CD4-positive, alpha-beta T cell treated with Interleukin-17A for 1 hour (primary cell): ENCODE measurements at regions not wholly inside any gene's neighbourhood (a gene's known extent, or its start where the extent isn't known, plus 50 kb on each side); places are given as distances from the start of the nearest gene placed in this dataset.

Experiments
- DNase-seq: peaks from one replicate; pipeline ENCODE4 v3.0.0-alpha.2; 2020

DNA sequence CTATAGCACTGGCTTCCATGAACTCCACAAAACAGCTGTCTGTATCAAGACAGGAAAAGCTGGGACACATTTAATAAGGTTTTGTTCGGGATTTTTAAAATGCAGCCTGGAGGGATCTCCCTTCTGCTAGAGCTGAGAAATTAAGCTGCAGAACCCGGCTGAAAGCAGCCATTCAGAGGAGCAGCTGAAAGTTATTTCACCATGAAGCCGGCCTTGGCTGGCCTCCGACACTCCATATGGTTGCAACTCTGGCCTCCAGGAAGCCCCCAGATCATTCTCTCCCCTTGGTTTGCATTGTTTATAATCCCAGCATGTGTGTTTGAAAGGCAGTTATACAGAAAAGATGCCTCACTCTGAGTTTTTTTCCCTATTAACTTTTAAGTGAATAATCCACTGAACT is 239.4 kb downstream of the SPATA18 start:
- no peak for DNase-seq

DNA sequence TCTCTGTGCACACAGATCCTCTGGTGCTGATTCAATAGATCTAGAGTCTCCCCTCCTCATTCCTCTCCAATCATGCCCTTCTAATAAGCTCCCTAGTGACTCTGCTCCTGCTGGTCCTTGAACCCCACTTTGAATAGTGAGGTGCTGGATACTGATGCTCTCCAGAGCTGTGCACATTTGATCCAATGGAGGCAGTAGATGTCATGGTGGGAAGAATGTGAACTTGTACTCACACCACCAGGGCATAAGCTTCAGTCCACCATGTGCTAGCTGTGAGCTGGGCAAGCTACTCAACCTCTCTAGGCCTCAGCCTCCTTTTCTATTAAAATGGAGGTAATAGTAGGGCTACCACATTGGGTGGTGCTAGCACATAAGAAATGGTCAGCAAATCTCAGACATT is 241.1 kb downstream of the SPATA18 start:
- no peak for DNase-seq

DNA sequence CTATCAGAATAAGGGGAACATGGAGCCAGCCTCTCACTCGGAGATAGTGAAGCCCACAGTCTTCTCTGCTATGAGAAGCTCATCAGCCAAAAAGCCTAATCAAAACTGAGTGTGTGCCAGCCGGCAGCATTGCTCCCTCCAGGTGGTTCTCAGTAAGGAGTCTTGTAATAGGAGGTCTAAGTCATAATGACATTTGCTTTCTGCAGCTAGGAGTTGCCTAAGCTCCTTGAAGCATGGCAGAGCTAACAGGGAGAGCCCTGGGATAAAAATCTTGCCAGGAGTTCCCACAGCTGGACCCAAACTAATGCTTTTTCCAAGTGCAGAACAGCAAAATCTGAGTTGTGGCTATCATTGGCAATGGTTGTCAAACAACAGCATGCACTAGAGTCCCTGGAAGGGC is 245.2 kb downstream of the SPATA18 start:
- no peak for DNase-seq

DNA sequence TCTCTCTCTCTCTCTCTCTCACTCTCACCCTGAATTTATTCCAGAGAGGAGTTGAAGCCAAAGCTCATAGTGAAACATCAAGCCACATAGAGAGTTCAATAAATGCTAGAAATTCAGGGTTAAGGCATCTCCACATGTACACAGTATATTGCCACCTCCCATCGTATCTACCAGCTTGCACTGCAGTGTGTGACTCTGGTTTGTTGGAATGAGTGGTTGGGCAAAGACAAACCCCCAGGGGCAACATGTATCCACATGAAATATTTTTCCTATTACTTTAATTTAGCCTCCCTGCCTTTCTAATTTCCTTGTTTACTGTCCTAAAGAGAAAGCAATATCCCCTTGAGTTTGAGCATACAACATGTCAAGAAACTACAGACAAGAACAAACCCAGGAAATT is 247.3 kb downstream of the SPATA18 start:
- DNase-seq: no peak

DNA sequence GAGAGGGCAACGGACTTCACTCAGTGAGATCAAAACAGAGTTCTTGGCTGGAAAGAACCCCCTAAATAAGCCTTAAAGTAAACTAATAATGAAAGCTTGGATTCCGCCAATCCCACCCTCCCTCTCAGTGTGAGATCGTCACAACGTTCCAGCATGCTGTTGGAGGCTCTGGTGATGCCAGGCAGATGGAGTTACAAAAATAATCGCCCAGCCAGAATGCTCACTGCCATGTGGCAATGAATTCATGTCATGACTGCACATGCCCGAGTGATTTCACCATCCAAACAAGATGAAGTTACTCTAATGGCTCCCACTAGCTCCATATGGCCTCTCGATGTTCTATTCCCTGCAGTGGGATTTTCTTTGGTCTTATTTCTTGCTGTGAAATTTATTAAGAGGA is 248.0 kb downstream of the SPATA18 start:
- DNase-seq: no peak

DNA sequence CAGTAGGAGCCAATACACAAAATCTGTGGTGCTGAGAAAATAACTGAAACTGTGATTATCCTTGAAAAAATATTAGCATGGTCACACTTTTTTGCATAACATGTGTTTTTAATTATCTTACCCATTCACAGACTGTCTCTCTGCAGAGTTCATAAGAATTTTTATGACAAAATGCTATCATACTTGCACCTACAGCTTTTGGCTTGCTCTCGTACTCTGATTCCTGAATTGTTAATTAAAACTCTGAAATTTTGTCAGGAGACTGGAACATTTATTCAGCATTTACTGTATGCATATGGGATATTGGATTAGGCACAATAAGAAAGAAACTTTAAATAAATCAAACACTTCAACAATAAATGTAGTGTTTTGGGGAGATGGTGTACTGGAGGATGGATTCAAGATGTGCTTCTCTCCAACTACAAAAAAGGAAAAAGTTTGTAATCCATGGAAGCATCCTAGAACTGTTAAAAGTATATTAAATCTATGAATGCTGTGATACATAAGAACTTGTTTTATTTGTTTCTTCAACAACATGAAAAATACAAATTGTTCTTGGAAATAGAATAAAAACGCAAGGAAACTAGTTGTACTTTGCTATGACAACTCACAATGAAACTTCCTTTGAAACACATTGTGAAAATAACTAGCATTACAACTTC is 260.5 kb downstream of the SPATA18 start:
- DNase-seq: no peak

DNA sequence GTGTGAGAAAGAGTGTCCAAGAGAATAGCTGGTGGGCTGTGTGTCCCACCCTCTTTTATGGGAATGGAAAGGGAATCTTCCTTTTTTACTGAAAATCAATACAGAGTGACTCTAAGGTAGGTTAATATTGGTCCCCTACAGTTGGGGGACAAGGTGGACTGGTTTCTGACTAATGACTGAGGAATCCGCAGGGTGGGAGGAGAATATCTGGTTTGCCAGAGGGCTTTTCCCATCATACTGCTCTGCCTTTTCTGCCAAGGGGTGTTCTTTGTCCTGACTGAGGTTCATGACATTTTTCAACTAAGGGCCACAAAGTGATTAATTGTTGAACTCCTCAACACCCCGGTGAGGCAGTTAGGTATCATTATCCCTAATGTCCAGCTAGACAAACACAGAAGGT is 261.6 kb downstream of the SPATA18 start:
- DNase-seq: no peak

DNA sequence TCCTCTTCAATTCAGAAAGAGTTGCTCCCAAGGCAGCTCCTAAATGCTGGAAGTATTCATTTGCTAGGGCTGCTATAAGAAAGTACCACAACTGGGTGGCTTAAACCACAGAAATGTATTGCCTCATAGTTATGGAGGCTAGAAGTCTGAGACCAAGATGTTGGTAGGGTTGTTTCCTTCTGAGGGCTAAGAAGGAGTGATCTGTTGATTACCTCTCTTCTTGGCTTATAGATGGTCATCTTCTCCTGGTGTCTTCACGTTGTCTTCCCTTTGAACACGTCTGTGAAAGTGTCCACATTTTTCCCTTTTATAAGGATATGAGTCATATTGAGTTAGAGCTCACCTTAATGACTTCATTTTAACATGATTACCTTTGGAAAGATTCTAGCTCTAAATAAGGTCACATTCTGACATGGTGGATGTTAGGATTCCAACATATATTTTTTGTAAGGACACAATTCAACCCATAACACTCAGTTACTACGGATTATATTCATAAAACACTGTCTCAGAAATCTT is 266.3 kb downstream of the SPATA18 start:
- DNase-seq: no peak

DNA sequence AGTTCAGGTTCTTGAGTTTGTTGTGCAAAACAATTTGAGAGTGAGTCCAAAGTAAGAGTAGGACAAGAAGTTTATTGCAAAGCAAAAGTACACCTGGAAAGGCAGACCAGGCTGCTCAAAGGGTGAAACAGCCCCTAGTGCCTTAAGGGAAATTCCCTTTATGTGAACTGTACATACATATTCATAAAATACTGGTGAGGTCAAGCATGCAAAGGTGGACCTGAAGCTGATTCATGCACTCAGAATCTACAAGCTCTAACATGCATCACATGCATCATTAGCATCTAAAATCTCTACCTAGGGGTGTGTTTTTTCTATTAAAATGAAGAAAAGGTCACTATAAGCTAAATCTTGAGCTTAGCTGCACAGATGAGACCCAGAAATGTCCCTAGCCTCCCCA is 266.9 kb downstream of the SPATA18 start:
- DNase-seq: no peak

DNA sequence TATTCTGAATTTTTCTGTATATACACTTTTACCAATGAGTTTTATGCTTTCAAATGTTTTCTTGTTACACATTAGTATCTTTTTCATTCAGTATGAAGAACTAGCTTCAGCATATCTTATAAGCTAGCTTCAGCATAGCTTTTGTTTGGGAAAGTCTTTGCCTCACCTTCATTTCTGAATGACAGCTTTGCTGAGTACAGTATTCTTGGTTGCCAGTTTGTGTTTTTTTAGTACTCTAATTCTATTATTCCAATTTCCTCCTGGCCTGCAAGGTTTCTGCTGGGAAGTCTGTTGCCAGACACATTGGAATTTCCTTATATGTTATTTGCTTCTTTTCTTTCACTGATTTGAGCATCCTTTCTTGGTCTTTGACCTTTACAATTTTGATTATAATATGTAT is 278.8 kb downstream of the SPATA18 start:
- no peak for DNase-seq

DNA sequence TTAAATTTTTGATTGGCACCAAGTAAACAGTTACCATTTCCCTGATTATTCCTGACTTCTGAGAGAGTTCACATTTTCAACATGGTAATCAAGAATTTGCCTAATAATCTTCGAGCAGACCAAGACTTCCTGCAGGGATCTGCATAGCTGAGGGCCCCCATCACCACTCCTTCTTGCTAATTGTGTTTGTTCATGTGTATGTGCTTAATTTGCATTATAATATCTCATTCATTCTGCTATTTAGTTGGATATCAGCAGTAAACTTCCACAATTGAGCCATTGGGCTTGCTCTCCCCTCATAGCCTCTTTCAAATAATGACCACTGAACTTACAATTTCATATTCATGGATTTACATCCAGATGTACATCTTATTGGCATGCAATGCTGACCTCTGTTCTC is 292.5 kb downstream of the SPATA18 start:
- no peak for DNase-seq

DNA sequence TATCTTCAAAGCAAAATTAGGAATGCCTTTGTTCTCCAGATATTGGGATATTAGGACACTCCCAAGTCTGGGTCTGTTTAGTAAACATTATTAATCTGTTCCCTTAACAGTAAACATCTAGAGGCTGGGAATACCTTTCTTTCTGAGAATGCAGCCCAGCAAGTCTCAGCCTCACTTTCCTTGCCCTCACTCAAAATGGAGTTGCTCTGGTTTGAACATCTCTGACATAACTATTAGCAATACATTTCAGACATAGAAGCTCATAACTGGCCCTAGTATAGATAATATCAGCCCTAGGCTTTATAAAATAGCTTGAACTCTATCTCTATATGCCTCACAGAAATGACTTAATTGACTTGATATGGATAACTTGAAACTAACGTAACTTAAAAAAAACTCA is 299.8 kb downstream of the SPATA18 start:
- no peak for DNase-seq

DNA sequence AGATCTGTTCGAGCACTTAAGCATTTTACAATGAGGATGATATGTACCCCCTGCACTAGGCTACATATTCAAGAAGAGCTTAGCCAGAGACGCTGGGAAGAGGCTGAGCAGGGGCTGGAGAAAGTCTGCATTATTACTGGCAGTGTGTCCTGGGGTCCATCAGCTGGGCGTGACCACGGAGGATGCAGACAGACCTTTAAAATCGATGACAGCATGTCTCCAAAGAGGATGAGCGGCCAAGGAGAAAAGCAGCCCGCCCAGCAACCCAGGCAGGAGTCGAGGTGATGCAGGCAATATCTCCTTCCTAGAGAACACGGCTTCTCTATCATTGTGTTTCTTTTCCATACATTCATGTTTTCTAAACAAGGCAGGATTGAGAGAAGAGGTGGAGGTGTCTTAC is 300.7 kb downstream of the USP46 start:
- no peak for DNase-seq

DNA sequence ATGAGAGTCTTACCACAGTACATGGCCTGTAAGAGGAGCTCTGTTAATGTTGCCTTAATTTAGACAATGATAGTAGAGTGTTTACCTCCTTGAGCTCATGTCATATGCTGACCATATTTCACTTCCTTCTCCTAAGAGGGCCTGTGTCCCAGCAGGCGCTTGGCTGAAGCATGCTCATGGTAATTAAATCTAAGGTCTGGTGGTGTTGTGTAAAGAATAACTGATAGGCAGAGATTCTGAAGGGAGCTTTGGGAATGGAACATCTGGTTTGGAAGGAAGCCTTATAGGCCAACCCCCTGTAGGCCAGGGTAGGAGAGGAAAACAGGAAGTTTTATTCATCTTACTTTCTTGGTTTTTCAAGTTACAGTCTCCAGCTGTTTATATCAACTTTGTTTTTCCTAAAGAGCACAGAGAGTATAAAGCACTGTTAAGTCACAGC is 300.2 kb downstream of the USP46 start:
- no peak for DNase-seq

DNA sequence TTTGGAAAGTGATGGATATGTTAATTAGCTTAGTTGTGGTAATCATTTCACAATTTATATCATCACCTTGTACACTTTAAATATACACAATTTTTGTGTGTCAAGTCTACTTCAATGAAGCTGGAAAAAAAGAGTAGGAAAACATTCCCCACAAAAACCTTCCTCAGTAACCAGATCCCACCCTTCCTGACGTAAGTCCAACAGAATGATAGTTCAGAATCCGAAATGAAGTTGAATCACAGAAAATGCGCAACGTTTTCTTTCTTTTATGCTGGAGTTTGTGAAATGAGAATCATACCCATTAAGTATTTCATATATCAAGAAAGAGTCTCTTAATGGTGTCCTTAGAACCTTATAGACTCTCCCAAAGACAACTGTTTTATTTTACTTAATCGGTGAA is 292.9 kb downstream of the USP46 start:
- no peak for DNase-seq

DNA sequence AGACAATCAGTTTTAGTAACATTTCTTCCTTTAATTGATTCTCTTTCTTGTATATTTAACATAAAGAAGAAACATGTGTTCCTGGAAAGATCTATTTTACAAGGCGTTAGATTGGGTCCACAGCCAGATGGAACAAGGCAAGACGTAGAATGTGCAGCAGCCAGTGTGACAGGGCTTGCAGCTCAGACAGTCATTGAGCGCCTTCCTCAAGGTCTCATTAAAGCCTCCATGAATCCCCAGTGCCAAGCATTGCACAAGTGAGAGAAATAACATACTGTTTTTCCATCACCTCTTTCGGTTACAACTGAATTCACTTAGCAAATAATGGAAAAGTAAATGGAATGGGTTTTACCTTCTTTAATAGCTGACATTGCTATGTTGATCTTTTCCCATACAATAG is 292.5 kb downstream of the USP46 start:
- DNase-seq: no peak

DNA sequence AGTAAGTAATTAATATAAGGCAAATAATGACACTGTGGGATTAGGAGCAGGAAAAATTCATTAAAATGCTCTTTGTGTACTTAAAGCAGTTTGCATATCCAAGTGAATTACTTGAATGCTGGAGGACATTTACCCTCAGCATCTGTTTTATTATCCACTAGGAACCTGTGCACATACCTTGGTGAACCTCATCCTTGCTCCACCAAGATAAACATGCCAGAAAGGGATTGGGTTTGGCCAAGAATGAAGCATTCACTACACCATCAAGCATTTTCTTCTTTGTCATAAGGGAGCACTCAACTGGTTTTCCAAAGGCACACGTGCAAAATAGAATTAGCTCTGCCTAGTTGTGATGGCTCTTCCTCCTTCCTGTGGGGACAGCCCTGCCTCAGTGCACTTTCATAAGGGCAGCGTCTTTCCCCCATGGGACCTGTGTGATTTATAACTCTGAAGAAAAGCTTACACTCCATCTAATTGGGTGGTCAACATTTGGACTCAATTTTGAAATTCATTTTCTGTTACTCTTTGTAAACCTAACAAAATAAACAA is 291.7 kb downstream of the USP46 start:
- no peak for DNase-seq

DNA sequence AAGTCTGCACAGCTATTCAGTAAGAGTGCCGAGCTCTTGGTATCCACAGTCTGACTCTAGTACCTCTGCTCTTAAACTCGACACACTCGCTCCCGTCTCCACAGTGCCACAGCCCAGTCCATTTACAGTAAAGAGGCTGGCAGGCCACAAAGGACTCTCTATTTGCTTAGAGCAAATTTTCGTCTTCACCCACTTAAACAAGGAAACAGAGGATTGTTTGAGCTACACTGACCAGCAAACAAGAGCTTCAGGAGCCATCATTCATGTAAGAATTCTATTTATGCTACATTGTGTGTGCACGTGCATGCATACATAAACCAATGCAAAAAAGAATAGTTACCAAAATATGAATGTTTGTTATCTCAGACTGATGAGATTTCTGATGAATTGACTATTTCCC is 290.2 kb downstream of the USP46 start:
- no peak for DNase-seq

DNA sequence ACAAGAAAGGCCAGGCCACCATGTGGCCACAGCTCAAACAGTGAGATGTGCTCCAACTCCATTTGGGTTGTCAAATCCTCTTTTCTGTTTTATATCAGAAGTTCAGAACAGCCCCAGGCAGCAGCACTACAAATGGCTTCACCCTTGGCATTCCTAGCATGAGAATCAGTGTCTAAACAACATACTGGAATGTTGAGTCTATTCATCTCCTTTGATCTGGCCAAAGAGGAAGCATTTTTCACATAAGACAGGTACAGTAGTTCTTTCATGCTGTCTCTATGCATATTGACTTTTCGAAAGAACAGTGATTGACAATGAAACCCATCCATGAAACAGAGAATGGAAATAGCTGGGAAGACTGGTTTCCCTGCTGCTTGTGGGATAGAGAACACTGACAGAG is 289.5 kb downstream of the USP46 start:
- no peak for DNase-seq

DNA sequence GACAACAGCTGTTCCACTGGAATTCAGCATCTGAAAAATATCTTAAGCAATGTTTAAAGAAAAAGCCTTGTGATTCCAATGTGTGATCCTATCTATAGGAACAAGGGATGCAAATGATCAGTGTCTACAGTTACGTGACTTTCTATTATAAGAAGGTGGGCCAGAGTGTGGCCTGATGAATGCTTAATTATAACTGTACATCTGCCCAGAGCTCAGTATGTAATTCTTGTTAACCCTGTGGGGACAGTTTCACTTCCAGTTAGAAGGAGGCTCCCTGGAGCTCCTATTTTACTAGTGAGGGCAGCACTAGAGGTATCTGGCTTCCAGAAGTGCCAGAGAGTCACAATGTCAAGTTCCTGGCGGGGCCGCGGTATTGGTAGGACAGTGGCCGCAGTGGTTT is 288.5 kb downstream of the USP46 start:
- DNase-seq: no peak

DNA sequence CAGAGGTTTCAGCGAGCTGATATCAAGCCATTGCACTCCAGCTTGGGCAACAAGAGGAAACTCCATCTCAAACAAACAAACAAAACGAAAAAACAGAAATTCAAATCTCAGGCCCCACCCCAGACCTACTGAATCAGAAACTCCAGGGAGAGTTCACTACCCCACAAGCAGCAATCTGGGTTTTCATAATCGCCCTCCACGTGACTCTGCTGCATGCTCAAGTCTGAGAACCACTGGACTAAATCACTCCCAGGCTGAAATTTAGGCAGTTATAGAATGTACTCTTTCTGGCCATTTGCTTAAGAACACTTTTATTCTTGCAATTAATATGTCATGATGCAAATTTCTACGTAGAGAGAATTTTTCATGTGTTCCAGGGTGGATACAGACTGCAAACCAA is 287.3 kb downstream of the USP46 start:
- DNase-seq: no peak

DNA sequence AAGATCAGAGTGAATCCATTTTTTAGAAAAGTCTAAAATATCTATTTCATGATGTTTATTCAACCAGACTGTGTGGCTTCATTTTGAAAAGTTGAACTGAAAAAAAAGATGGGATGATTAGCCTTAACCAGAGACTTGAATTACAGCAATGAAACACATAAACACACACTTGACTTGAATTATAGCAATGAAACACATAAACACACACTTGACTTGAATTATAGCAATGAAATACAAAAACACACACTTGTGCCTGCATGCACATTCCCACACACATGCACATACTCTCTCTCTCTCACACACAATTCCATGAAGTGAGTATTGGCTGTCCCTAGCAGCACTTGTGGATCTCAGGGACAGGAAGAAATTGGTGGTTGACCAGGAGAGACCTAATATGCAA is 286.8 kb downstream of the USP46 start:
- DNase-seq: no peak

DNA sequence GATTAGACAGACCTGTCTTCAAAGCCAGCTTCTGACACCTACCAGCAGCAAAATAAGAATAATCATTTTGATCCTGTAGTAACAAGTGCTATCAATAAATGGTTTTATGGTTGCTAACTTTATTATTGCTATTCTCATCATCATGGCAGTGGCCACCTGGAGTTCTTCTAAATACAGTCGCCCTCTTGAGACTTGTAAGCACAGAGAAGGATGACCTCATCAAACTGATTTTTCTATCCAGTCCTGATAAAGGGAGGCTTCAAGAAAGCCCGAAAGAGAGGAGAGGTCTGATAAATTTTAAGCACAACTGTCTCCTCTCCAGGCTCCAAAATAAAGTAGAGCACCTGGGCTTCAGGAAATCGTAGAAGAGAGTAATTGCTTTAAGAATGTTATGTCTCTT is 286.4 kb downstream of the USP46 start:
- no peak for DNase-seq

DNA sequence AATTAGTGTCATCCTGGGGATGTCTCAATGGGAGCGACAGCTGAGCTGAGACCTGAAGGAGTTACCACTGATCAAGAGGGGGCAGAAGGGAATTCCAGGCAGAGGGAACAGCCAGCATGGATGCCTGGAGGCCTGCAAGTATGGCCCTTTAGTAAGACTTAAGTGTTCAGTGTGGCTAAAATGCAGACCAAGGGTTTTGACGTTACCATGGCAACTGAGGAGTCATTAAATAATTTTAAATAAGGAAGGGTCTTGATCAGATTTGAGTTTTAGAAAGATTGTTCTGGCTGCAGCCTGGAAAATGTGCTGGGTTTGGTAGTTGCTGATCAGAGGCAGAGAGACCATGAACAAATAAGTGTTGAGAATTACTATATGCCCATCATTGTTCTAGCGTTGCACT is 285.5 kb downstream of the USP46 start:
- no peak for DNase-seq

DNA sequence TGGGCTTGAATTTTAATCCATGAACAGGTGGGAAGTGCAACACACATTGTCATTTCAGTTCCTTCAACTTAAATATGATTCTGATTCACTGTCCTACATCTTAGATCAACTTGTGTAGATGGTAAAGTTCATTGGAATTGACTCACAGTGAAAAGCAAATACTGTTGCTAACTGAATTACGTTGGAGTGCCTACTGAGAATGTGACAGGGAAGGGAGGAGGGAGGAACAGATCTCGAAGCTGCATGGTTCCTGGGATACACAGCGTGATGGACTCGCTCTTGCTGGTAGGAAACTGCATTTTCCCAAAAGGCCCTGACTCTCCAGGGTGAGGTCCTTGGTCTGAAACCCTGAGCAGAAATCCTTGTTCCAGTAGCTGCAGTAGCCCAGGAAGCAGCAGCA is 284.2 kb downstream of the USP46 start:
- DNase-seq: no peak
